Stimulated activated CD8-positive, alpha-beta memory T cell treated with anti-CD3 and anti-CD28 coated beads, Interleukin-12 subunit alpha, Interleukin-12 subunit beta, amount 100 ng/mL, for 1 hour (primary cell): ENCODE measurements at regions not wholly inside any gene's neighbourhood (a gene's known extent, or its start where the extent isn't known, plus 50 kb on each side); places are given as distances from the start of the nearest gene placed in this dataset.
"Not testable (repeated sequence)": the region's sequence is repeated elsewhere in the genome, so short reads cannot be mapped to it uniquely, and the experiment has no call there.

Experiments
- DNase-seq: peaks from one replicate; pipeline ENCODE4 v3.0.0-alpha.2; 2020; ENCODE audit warnings: low read depth

GRCh38 chr17:34015253-34015652, 239.8 kb upstream of the CCL2 start:
- no peak for DNase-seq

DNA sequence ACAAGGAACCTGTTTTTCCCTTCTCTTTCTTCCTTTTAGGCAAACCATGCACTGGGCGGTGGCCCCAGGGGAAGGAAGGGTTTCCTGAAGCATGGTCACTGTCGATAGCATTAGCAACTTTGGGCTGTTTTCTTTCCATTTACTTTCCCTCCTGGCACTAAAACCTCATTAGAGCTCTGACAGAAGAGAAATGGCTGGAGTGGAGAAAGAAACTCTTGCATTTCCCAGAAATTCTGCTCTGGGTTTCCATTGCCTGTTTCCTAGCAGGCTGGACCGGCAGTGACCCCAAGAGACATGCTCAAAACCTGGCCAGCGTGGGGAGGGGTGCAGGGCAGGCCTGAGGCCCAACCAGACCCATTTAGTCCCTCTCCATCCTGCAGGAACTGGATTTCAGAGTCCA, 230.7 kb upstream of the CCL2 start:
- no peak for DNase-seq

DNA sequence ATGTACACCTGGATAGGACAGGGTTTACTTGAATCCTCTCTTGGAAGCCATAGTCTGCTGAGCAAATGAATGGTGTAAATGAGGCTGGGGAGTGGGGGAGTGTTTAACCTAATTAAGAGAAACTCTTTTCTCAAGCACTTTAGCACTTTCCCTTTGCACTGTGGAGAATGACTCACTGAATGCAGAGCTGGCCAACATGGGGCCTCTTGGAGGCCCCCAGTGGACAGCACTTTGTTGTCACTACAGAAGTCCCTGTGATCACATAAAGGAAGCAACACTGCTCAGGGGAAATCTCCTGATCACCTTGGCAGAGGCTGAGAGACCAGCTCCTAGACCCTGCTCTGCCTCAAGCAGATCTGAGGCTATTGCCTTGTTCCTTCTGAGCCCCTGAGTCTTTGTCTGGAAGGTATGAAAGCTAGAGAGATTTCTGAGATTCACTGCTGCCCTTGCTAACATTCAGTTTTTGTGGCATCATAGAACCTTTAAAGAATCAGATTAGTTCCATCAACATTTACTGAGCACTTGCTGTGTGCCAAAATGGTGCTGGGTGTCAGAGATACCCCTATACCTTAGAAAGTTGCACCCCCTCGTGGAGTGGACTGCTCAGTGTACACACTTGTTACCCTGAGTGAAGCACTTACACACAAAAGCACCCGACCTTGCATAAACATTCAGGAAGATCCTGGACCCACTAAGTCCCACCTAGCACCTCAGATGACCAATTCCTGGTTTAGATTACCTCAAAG, 230.1 kb upstream of the CCL2 start:
- no peak for DNase-seq

DNA sequence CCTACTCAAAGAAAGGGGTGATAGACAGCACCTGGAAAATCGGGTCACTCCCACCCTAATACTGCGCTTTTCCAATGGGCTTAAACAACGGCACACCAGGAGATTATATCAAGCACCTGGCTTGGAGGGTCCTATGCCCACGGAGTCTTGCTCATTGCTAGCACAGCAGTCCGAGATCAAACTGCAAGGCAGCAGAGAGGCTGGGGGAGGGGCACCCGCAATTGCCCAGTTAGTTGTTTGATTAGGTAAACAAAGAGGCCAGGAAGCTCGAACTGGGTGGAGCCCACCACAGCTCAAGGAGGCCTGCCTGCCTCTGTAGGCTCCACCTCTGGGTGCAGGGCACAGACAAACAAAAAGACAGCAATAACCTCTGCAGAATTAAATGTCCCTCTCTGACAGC, 224.5 kb upstream of the CCL2 start:
- DNase-seq, result not testable (repeated sequence)

DNA sequence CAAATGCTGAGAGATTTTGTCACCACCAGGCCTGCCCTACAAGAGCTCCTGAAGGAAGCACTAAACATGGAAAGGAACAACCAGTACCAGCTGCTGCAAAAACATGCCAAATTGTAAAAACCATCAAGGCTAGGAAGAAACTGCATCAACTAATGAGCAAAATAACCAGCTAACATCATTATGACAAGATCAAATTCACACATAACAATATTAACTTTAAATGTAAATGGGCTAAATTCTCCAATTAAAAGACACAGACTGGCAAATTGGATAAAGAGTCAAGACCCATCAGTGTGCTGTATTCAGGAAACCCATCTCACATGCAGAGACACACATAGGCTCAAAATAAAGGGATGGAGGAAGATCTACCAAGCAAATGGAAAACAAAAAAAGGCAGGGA, 222.8 kb upstream of the CCL2 start:
- DNase-seq, result not testable (repeated sequence)

DNA sequence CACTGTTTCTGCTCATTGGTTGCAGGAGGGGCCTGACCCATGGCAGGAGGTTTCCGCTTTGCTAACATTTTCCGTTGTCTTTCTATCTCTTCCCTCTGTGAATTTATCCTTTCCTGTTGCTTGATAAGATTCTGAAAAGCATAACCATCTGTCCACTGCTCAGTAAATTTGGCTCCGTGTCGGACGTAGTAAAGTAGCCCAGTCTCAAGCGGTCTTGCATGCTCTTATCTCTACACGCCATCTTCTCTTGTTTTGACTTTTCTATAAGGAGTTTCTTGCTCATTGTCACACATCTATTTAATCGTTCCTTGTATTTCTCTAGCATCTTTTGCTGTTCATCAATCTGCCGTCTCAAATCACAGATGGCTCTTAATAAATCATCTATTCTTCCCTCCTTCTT, 216.3 kb upstream of the CCL2 start:
- not testable (repeated sequence) for DNase-seq

GRCh38 chr17:34039213-34039612, 215.9 kb upstream of the CCL2 start:
- DNase-seq, result not testable (repeated sequence)

DNA sequence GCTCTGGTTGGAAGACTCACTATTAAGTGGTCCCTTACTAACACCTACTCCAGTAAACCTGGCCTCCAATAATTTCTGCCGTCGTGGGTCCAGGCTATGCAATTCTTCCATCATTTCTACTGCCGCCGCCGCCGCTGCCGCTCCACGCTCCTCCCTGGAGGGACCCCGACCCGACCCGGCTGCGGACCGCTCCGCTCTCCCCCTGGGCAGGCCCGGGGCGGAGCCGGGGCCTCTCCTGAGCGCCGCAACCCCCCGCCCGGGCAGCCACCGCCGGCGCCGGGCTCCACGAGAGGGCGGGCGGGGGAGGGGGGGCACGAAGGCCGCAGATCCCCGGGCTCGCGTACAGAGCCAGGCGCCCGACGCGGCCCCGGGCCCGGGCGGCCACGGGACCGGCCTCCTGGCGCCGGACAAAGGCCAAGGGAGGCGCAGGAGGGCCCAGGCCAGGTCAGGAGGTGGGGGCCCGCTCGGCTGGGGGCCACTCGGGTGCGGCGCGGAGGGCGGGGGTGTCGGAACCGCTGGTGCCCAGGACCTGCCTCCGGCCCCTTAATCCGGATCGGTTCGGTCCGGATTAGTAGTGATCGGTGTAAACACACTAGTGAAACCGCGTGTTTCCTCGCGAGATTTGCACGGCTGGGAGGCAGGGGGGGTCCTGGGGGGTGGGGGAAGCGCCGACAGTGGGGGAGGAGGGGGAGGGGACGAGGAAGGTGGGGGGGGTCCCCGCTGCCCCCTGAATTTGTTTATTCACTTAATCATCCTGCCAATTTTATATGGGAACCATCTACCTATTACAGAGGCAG, 215.1 kb upstream of the CCL2 start:
- not testable (repeated sequence) for DNase-seq

- no peak for DNase-seq
Observed at GRCh38 chr17:34045990-34046389, 209.1 kb upstream of the CCL2 start.

DNA sequence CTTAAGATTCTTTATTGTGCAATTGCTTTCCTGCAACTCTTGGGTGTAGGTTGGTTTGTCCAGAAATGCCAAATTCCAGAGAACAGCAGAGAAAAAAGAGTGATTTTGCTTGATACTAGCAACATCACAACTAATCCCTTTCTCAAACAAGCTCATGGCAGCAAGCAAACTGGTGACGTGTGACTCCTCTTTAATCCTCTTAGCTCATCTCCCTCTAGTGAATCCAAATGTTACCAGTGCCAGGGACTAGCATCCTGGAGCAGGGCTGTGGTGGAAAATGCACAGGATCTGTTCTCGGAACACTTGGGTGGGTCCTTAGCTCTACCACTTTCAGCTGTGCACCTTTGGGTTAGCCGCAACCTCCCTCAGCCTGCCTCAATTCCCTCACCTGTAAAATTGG, 204.0 kb upstream of the CCL2 start:
- DNase-seq, result no peak

- no peak for DNase-seq
Observed at GRCh38 chr17:34054495-34054894, 200.6 kb upstream of the CCL2 start.

GRCh38 chr17:34055606-34056005, 199.5 kb upstream of the CCL2 start:
- no peak for DNase-seq

- DNase-seq, result no peak
Observed at GRCh38 chr17:34059423-34060220, 195.5 kb upstream of the CCL2 start.

DNA sequence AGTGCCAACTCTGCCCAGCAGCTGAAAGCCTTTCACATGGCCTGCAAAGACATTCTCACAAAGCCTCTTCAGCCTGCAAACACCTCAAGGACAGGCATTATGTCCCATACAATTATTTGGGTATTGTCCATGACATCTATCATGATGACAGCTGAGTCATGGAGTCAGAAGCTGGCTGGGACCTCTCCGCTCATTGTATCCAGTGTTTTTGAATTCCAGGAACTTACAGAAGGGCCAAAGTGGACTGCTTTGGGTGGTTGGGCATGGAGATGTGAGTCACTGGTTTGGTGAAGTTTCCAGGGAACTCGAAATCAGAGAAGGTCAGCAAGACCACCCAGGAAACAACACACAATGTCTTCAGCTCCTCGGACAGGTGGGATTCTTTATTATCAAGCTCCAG, 188.6 kb upstream of the CCL2 start:
- no peak for DNase-seq

GRCh38 chr17:34067011-34067410, 188.1 kb upstream of the CCL2 start:
- no peak for DNase-seq

DNA sequence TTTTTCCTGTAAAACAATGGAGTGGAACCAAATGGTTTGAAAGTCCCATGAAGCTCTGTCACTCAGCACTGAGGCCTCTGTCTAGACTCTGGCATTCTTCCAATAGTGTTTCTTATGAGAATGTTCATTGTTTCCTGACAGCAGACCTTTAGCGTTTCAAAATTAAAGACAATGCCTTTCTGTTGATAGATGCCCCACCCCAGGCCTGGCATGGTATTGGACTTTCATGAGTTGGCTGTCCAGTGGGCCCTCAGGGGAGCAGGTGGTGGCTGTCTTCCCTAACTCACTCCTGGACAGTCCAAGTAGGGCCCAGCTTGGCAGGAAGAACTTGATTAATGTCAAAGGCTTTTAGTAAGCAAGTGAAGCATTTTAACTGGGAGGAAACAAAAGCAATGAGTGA, 186.5 kb upstream of the CCL2 start:
- DNase-seq, result no peak

- no peak for DNase-seq
Observed at GRCh38 chr17:34070712-34071111, 184.4 kb upstream of the CCL2 start.

DNA sequence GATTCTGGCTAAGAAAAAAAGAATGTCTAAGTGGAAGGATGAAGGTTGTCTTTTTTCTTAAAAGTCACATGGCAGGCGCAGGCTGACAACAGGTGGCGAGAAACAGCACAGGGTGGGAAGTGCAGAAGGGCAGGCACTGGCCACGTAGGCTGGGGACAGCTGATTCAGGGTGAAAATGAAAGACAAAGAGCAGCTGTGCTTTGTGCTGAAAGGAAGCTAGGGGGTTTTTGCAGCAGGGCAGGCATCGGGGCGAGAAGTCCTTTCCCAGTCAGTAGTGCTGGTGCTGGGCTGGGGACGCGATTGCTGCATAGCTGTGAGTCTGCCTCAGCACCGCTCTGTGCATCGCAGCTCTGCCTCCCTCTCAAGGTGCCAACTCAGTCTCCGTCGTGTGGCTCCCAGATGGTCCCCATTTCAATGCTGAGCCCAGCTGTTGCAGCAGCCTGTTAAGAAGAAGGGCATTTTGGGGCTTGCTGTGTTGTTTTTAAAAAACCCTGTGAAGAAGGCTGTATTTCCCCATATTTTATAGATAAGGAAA, 183.1 kb upstream of the CCL2 start:
- DNase-seq, result no peak

DNA sequence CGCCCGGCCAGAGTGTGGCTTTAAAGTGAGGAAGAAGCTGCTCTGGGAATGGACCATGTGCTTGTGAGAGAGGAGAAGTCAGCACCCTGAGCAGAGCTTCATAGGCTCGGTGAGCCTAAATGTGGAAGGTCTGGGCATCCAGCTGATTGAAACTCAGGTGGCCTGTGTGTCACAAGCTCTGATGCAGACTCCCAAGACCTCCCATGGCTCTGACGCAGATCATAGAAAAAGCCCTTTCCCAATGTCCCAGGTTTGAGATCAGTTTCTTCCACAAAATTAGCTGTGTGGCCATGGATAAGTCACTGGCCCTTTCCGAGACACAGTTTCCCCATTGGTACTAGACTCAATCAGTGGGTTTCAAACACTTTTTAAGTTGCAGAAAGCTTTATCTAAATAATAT, 180.0 kb upstream of the CCL2 start:
- DNase-seq, result no peak

DNA sequence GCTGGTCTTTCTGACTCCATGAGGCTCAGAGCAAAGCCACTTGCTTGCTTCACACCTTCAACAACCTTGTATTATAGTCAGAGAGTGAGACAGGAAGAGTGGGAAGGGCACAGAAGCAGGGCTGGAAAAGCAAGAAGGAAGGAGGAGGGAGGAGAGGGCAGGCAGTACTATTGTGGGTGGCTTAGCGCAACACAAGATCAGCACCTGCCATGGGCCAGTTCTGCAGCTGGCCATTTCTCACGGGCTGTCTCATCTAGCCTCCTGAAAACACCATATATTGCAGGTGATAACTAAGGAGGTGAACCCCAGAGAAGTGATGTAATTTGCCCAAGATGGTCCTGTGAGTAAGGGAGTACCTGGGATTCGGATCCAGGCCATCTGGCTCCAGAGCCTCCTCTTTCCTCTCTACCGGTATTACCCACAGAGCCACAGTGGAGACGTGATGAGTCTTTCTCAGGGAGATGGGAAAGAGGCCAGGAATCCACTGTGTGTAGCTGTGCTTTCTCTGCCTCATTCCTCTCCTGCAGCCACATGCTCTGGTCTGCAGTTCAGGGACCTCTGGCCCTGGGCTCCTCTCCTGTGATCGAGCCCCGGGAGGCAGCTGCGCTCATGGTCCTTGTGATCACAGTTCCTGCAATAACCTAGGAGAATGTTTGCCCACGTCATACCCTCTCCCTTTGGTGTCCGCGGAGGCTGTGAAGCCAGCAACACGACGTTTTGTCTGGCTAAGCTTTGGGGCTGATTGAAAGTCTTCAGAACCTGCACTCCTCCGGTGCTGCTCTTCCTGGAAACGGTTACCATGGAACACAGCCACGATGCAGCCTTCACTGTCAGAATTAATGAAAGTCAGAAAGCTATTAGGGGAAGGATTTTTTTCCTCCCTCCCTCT, 178.1 kb upstream of the CCL2 start:
- no peak for DNase-seq

DNA sequence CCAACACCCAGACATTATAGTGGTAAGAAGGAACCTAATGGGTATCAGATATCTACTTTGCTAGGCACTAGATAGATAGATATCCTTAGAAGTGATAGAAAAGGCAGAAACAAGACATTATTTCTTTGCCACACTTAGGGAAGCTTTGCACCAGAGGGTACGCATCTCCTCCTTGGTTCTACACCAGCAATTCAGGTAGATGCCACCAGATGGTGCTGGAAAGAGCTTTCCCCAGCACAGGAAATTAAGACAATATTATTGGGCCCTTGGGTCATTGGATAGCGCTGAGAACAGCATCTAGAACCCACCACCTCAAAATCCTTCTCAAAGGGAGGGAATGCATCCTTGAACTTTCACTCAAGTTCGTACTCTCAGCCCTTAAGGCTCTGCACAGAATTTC, 173.8 kb upstream of the CCL2 start:
- DNase-seq, result no peak

DNA sequence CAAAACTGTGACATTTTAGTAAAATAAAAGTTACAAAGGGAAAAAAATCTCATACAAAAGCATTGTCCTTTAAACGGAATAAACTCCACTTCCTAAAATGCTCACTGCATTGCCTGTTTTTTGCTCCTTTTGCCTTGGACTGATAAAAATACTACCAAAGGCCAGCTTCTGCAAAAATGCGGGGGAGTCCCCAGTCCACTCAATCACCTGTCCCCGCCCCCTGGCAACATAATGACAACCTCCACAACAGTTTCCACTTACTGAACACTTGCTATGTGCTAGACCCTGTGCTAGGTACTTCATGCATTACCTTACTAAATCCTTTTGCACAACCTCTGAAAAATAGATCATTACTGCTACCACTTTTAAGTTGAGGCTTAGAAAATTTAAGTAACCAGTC, 172.7 kb upstream of the CCL2 start:
- no peak for DNase-seq
